GM23338 (cell line): ENCODE measurements at regions not wholly inside any gene's neighbourhood (a gene's known extent, or its start where the extent isn't known, plus 50 kb on each side); places are given as distances from the start of the nearest gene placed in this dataset.

ENCODE experiments used
- CTCF ChIP-seq, 2 experiments: fragments of 200-600 bp in 1 of 2; sonication (generic) in 1 of 2; conservative IDR thresholded peaks; 2 replicates each; pipeline versions ENCODE4 v1.5.1 to v1.6.1; 2016 to 2017; ENCODE audit warnings: antibody characterized with exemption in 2 of 2, low read depth in 2 of 2, mild to moderate bottlenecking in 2 of 2, moderate library complexity in 1 of 2
- ETS1 ChIP-seq: IDR thresholded peaks from 2 replicates; pipeline ENCODE4 v1.6.1; 2016; ENCODE audit warnings: antibody characterized with exemption
- EZH2 ChIP-seq: fragments of 200-600 bp; sonication (generic); IDR thresholded peaks from one replicate; pipeline ENCODE4 v1.8.0; 2017; ENCODE audit warnings: antibody characterized with exemption, mild to moderate bottlenecking, low read depth; ENCODE audit not compliant: unreplicated experiment
- REST ChIP-seq: IDR thresholded peaks from one replicate; pipeline ENCODE4 v1.6.1; 2018; ENCODE audit warnings: antibody characterized with exemption; ENCODE audit not compliant: unreplicated experiment

- TF ChIP-seq ETS1 (no peak), CTCF (conservative IDR thresholded peaks at IDR 0.05; ENCODE audit: low read depth in 2 of 2) (no peak), EZH2 (no peak), REST (no peak)
Measured at GRCh38 chr7:86123476-86123875, 520.2 kb upstream of the GRM3 start.
